Midbrain (tissue), 1 donor: ENCODE measurements at regions not wholly inside any gene's neighbourhood (a gene's known extent, or its start where the extent isn't known, plus 50 kb on each side); places are given as distances from the start of the nearest gene placed in this dataset.

ENCODE experiments used
- DNase-seq: peaks from one replicate; lab custom pipeline; 2025; lab: John Stamatoyannopoulos, UW

GRCh38 chr6:23563323-23563722 is 562.7 kb upstream of the NRSN1 start:
- DNase-seq = no peak

- no peak for DNase-seq
Measured at GRCh38 chr6:23566418-23566817, 559.6 kb upstream of the NRSN1 start.

- DNase-seq = no peak
Measured at GRCh38 chr6:23568292-23568691, 557.7 kb upstream of the NRSN1 start.

DNA sequence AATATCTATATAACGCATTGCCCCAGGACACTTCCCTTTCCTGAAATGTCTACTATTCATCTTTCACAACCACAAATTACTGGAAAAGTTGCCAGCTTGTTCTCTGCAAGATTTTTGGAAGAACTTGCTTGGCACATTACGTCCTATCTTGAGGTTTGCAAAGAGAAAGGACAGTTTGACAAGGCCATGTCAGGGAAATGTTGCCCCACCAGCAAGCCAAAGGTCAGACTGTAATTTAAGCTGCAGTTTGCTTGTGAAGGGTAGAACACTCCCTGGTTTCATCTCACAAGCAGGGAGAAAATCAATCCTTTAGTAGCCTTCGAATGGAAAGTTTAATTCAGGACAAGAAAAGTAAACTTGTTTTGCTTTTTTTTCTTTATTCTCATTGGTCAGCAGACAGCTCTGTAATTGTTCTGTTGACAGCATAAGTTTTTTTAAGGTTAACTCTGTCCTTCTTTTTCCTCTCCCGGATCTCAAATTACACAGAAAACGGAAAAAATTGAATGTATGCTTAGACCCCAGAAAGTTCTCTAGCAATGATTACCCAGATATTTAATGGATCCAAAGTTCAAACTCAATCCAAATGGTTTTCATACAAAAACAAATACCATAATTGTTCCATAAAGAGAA is 541.8 kb upstream of the NRSN1 start:
- no peak for DNase-seq

GRCh38 chr6:23587582-23587981 is 538.4 kb upstream of the NRSN1 start:
- DNase-seq = no peak

- no peak for DNase-seq
Measured at GRCh38 chr6:23589811-23590210, 536.2 kb upstream of the NRSN1 start.

DNA sequence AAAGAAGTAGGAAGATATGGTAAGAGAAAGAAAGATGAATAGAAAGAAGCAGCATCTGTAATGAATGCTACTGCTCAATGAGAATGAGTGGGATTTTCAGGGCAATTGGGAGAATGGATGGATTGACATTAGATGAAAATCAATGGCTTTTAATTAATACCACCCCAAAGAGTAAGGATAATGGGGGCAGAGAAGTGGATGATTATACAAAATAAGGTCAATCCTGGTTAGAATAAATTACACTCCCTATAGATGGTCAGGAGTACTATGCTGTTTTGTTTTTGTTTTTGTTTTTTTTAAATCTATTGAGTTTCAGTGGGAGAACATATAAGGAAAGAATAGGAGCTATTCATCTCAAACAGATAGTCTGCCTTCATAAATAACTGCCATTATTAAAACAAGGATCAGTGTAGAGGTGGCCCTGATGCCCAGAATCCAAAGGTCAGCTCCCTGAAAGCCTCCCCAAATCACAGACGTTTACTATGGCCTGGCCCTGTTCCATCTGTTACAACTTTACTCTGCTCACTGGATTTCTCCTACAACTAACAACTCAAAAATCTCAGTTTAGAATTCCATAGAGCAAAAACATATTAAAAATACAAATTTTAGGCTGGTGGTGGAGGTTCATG is 535.4 kb upstream of the NRSN1 start:
- no peak for DNase-seq

- no peak for DNase-seq
Measured at GRCh38 chr6:23591761-23592160, 534.3 kb upstream of the NRSN1 start.

GRCh38 chr6:23600118-23600517 is 525.9 kb upstream of the NRSN1 start:
- no peak for DNase-seq

DNA sequence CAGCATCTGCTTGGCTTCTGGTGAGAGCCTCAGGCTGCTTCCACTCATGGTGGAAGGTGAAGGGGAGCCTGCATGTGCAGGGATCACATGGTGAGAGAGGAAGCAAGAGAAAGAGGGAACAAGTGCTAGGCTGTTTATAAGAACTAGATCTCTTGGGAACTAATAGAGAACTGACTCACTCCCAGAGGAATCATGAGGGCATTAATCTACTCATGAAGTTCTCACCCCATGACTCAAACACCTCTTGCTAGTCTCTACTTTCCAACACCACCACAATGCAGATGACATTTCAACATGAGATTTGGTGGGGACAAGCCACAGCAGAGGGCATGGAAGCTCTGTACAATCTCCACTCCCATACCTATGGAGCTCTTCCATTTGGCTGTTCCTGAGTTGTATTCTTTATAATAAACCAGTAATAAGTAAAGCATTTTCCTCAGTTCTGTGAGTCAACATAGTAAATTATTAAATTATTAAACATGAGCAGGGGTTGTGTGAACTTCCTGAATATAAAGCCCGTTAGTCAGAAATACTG is 524.1 kb upstream of the NRSN1 start:
- no peak for DNase-seq

DNA sequence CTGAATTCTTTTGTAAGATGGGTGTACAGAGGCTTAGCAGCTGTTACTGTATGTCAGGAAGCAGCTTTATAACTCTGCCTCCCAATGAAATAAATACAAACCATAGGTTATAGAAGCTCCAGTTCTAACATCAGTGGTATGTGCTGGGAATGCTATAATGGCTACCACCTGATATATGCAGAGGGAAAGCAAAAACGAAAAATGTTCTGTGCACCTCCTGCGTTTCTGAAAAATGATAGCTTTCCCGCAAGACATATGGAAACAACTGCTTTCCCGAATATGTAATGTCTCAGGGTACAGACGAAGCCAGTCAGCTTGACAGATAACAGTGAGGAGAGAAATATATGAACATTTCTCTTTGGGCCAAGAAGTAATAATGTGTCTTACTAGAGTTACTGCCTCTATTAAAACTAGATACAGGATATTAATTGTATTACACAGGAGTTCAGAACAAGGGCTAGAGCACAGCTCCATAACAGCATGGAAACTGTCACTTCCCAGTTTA is 517.0 kb upstream of the NRSN1 start:
- no peak for DNase-seq

DNA sequence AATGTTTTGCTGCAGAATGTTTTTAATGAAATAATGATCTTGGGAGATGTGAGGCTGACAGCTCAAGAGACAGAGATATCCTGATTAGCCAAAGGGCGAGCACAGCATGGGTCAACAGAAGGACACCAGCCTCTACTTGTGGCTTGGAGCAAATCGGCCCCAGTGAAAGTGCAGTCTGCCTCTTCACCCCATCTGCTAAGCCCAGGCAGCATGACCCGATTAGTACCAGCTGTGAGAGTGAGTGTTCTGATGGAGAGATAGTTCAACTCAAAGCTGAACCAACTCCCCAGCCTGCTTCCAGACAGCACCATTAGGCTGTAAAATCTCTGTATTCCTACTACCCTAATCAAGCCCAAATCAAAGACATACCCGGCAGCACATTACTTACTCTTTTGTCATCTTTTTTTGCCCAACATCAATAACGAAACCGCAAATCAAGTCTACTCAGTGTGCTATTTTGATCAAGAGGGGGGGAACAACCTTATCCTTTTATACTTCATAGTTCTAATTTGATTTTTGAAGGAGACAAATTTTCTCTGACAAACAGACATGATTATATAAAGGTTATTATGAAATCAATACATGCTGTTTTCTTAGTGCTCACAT is 514.1 kb upstream of the NRSN1 start:
- no peak for DNase-seq

- DNase-seq = no peak
Measured at GRCh38 chr6:23618366-23618765, 507.6 kb upstream of the NRSN1 start.

- DNase-seq = no peak
Measured at GRCh38 chr6:23620911-23621401, 505.1 kb upstream of the NRSN1 start.

DNA sequence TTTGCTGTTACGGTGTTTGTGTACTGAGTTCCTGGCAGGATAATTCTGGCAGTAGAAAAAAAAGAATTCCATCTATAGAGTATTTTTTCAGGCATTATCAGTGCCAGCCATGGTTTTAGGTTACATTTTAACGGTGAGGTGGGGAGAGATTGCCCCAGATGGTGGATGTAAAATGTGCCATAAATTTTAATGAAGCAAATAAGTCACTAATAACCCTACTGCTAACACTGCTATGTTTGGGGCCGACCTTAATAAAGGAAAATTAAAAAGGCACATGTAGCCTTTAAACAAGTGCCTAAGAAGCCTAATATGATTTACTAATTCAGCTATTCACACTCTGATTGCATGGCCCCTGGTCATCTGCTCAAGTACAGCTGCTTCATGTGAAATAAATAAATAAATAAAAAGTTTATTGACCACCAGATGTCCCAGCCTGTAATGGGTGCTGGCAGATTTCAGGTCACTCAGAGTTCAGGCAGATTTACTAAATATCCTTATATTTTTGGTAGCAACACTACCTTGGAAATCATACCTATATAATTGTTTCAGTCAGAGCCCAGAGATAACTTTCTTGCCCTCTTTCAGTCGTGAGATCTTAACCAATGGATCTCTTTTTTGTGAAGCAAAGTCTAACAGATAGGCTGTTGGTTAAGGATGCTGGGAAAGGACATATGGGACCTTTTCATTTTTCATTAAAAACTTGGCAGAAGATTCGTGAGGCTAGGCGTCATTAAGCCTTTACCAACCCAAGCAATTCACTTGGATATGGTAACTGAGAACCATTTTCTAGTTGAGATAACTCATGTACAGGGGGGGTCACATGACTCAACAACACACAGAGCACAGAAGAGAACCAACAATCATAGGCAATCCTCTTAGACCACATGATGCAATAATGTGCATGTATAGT is 495.0 kb upstream of the NRSN1 start:
- DNase-seq = no peak

DNA sequence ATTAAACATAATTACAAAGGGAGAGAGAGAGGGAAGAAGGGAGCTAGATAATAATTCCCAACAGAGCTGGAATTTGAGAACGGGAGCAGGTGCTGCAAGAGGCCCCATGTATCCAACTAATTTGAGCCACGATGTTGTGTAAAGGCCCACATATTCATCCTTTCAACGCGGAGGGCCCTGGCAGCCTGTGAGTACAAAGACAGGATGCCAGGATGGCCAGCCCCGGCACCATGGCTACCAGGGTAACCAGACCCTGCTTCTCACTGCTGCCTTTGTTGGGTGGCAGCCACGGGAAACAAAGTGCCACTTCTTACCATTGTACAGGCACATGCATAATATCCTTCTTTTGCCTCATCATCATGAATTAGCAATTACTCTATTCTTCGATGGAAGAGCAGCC is 492.0 kb upstream of the NRSN1 start:
- peak; percentile 59 for DNase-seq

- DNase-seq = no peak
Measured at GRCh38 chr6:23635150-23635549, 490.9 kb upstream of the NRSN1 start.

DNA sequence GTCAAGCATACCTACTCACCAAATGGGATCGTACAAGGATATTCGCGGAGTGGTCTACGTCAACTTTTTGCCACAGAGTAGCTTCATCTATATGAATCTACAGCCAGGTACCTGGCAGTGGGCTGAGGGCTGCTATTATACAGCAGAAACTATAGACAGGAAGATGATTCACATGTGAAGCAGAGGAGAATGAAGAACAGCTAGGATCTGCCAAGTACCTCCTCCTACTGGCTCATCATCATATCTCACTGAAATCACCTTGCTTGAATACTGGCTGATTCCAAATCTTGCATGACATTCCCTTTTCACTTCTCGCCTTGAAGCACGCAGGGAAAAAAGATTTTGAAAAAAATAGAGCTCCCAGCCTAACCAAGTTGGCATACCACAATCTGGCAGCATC is 488.7 kb upstream of the NRSN1 start:
- no peak for DNase-seq

GRCh38 chr6:23642849-23643248 is 483.2 kb upstream of the NRSN1 start:
- no peak for DNase-seq

DNA sequence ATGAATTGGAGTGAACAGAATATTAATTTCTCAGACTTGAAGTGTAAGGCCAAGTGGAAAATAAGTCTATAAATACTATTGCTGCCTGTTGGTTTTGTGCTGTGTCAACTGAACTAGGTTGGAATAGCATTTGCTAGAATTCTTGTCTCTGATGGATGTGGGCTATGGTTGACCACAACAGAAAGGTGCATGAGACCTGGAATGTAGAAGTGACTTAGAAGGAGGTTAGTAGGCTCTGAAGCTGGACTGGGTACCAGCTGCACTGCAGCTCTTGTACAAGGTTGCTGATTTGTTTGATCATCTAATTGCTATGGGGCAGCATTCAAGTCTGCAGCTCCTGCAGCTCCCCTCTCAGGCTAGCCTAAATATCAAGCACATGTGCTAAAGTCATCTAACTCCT is 479.0 kb upstream of the NRSN1 start:
- no peak for DNase-seq

DNA sequence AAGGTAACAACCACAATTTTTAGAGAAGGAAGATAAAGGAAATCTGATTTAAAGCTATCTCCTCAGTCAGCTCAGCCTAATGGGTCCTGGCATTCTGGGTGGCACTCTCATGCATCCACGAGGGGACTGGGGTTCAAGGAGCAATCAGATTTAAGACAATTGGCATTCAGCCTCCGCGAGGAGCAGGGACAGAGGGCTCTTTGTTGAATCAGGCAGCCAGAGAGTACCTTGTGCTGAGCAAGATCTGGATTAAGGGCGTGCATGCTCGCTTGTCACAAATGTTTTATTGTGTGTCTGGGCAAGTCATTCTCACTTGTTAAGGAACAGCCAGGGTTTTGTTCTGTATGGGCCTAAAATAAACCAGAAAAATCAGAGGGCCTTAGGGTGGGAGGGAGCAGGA is 475.3 kb upstream of the NRSN1 start:
- peak; percentile 62 for DNase-seq

GRCh38 chr6:23654745-23655144 is 471.3 kb upstream of the NRSN1 start:
- DNase-seq = no peak
